ENCODE measurements at regions not wholly inside any gene's neighbourhood (a gene's known extent, or its start where the extent isn't known, plus 50 kb on each side); places are given as distances from the start of the nearest gene placed in this dataset.

GRCh38 chr9:82518868-82519267, 530.3 kb downstream of the SPATA31D1 start:
- H3K9ac ChIP-seq (ENCODE audit: insufficient read depth, low read length, poor library complexity, severe bottlenecking), result no peak overlapping the region
- H3K27me3 ChIP-seq (ENCODE audit: control insufficient read depth in 2 of 2, insufficient read depth in 2 of 2, low read length in 2 of 2), result no peaks in the 10 kb centered on the region
- H4K20me1 ChIP-seq (ENCODE audit: insufficient read depth, low read length), result no peaks in the 10 kb centered on the region
- intact Hi-C loops (cut with micrococcal nuclease), result no loop called here
- no peaks in the 10 kb centered on the region for H3K36me3 Mint-ChIP-seq
- no peaks in the 10 kb centered on the region for H3K36me3 ChIP-seq (replicated peaks in 1 of 2; ENCODE audit: control insufficient read depth in 1 of 2, insufficient read depth in 2 of 2, low read length in 2 of 2)
- no peaks in the 10 kb centered on the region for H3K79me2 ChIP-seq (ENCODE audit: insufficient read depth, low read length)
- H3K9me3 Mint-ChIP-seq, result peaks cover 0 to 8% (median 2%) of the 10 kb centered on the region in 7 donors
- H3K27ac Mint-ChIP-seq, result no peak overlapping the region
- no peak for TF ChIP-seq CTCF (IDR thresholded peaks at IDR 0.05)
- H3K4me2 ChIP-seq (replicated peaks; ENCODE audit: extremely low read depth, low read length, poor library complexity, severe bottlenecking), result no peak overlapping the region
- no peaks in the 10 kb centered on the region for H3K4me1 ChIP-seq (ENCODE audit: control insufficient read depth in 1 of 2, insufficient read depth in 2 of 2, low read length in 2 of 2)
- H3K9me3 ChIP-seq (replicated peaks in 1 of 2; ENCODE audit: control insufficient read depth in 1 of 2, insufficient read depth in 1 of 2, low read length in 2 of 2), result no peaks in the 10 kb centered on the region
- H3K27me3 Mint-ChIP-seq (ENCODE audit: low read depth in 3 of 3), result peaks cover 0 to under 1% (median 0%) of the 10 kb centered on the region in 3 donors
- DNase-seq, result no peak
- H3K27ac ChIP-seq (ENCODE audit: low read depth in 1 of 2, low read length in 2 of 2), result no peak overlapping the region
- no peak overlapping the region for H3K4me3 ChIP-seq (replicated peaks in 1 of 3; ENCODE audit: low read depth in 2 of 3, low read length in 3 of 3)
- no peak overlapping the region for H2AFZ ChIP-seq (ENCODE audit: insufficient read depth, low read depth, low read length, poor library complexity, severe bottlenecking)
- H3K4me3 Mint-ChIP-seq, result no peak overlapping the region
- H3K4me1 Mint-ChIP-seq, result no peaks in the 10 kb centered on the region

GRCh38 chr9:82519332-82519731, 530.8 kb downstream of the SPATA31D1 start:
- H3K4me1 ChIP-seq (ENCODE audit: control insufficient read depth in 1 of 2, insufficient read depth in 2 of 2, low read length in 2 of 2), result no peaks in the 10 kb centered on the region
- no peaks in the 10 kb centered on the region for H3K79me2 ChIP-seq (ENCODE audit: insufficient read depth, low read length)
- H3K9me3 ChIP-seq (replicated peaks in 1 of 2; ENCODE audit: control insufficient read depth in 1 of 2, insufficient read depth in 1 of 2, low read length in 2 of 2), result no peaks in the 10 kb centered on the region
- H3K4me1 Mint-ChIP-seq, result no peaks in the 10 kb centered on the region
- H3K27me3 ChIP-seq (ENCODE audit: control insufficient read depth in 2 of 2, insufficient read depth in 2 of 2, low read length in 2 of 2), result no peaks in the 10 kb centered on the region
- H3K4me2 ChIP-seq (replicated peaks; ENCODE audit: extremely low read depth, low read length, poor library complexity, severe bottlenecking), result no peak overlapping the region
- peaks cover 0 to 8% (median 2%) of the 10 kb centered on the region in 7 donors for H3K9me3 Mint-ChIP-seq
- no peaks in the 10 kb centered on the region for H4K20me1 ChIP-seq (ENCODE audit: insufficient read depth, low read length)
- no peak overlapping the region for H3K27ac ChIP-seq (ENCODE audit: low read depth in 1 of 2, low read length in 2 of 2)
- H3K36me3 ChIP-seq (replicated peaks in 1 of 2; ENCODE audit: control insufficient read depth in 1 of 2, insufficient read depth in 2 of 2, low read length in 2 of 2), result no peaks in the 10 kb centered on the region
- TF ChIP-seq CTCF (IDR thresholded peaks at IDR 0.05), result no peak
- peaks cover 0 to 2% (median 0%) of the 10 kb centered on the region in 3 donors for H3K27me3 Mint-ChIP-seq (ENCODE audit: low read depth in 3 of 3)
- no peak overlapping the region for H3K9ac ChIP-seq (ENCODE audit: insufficient read depth, low read length, poor library complexity, severe bottlenecking)
- no peak overlapping the region for H3K27ac Mint-ChIP-seq
- H3K4me3 Mint-ChIP-seq, result no peak overlapping the region
- H2AFZ ChIP-seq (ENCODE audit: insufficient read depth, low read depth, low read length, poor library complexity, severe bottlenecking), result no peak overlapping the region
- intact Hi-C loops (cut with micrococcal nuclease), result no loop called here
- no peaks in the 10 kb centered on the region for H3K36me3 Mint-ChIP-seq
- DNase-seq, result no peak
- no peak overlapping the region for H3K4me3 ChIP-seq (replicated peaks in 1 of 3; ENCODE audit: low read depth in 2 of 3, low read length in 3 of 3)
- WGBS (ENCODE audit: insufficient coverage), result no CpG with 5 or more reads among the region's 1 CpG

All from CD14-positive monocyte (primary cell).